Fibroblast of skin of abdomen (primary cell): ENCODE measurements at regions not wholly inside any gene's neighbourhood (a gene's known extent, or its start where the extent isn't known, plus 50 kb on each side); places are given as distances from the start of the nearest gene placed in this dataset.

Source experiments
- DNase-seq: peaks from one replicate; pipeline ENCODE4 v3.0.0-alpha.2; 2013

- no peak for DNase-seq
These were observed 1314.0 kb downstream of the JRKL start for GRCh38 chr11:97703851-97704250.

- peak; percentile 30 for DNase-seq
These were observed 1315.3 kb upstream of the CNTN5 start for GRCh38 chr11:97705441-97705840.

- no peak for DNase-seq
These were observed 1302.8 kb upstream of the CNTN5 start for GRCh38 chr11:97717922-97718321.

- peak; percentile 83 for DNase-seq
These were observed 1298.7 kb upstream of the CNTN5 start for GRCh38 chr11:97722065-97722464.

GRCh38 chr11:97722721-97723120, 1298.0 kb upstream of the CNTN5 start:
- DNase-seq = no peak

GRCh38 chr11:97729546-97730272, 1291.0 kb upstream of the CNTN5 start:
- no peak for DNase-seq

GRCh38 chr11:97732011-97732632, 1288.6 kb upstream of the CNTN5 start:
- DNase-seq = no peak

GRCh38 chr11:97738751-97739150, 1282.0 kb upstream of the CNTN5 start:
- DNase-seq = no peak

GRCh38 chr11:97739932-97740800, 1280.6 kb upstream of the CNTN5 start:
- DNase-seq = peak; percentile 37

GRCh38 chr11:97740801-97741151, 1280.0 kb upstream of the CNTN5 start:
- DNase-seq = no peak

GRCh38 chr11:97742717-97743116, 1278.0 kb upstream of the CNTN5 start:
- DNase-seq = no peak

- DNase-seq = peak; percentile 48
These were observed 1277.5 kb upstream of the CNTN5 start for GRCh38 chr11:97743205-97743742.

- no peak for DNase-seq
These were observed 1275.2 kb upstream of the CNTN5 start for GRCh38 chr11:97745515-97746050.

- no peak for DNase-seq
These were observed 1273.9 kb upstream of the CNTN5 start for GRCh38 chr11:97746818-97747217.

- no peak for DNase-seq
These were observed 1269.3 kb upstream of the CNTN5 start for GRCh38 chr11:97751405-97751804.

GRCh38 chr11:97751952-97752351, 1268.8 kb upstream of the CNTN5 start:
- no peak for DNase-seq

GRCh38 chr11:97754976-97755375, 1265.8 kb upstream of the CNTN5 start:
- DNase-seq = no peak

GRCh38 chr11:97756571-97757335, 1264.0 kb upstream of the CNTN5 start:
- no peak for DNase-seq

- DNase-seq = no peak
These were observed 1259.6 kb upstream of the CNTN5 start for GRCh38 chr11:97761175-97761574.

- no peak for DNase-seq
These were observed 1256.6 kb upstream of the CNTN5 start for GRCh38 chr11:97764193-97764592.

GRCh38 chr11:97764605-97765004, 1256.1 kb upstream of the CNTN5 start:
- DNase-seq = no peak

- no peak for DNase-seq
These were observed 1250.2 kb upstream of the CNTN5 start for GRCh38 chr11:97770570-97770969.
